ENCODE measurements at regions not wholly inside any gene's neighbourhood (a gene's known extent, or its start where the extent isn't known, plus 50 kb on each side); places are given as distances from the start of the nearest gene placed in this dataset.

GRCh38 chr11:92302770-92303169, 78.2 kb downstream of the FAT3 start (continued):
- TF ChIP-seq ETS1 (IDR thresholded peaks at IDR 0.05) (no peak), ZNF331 (CRISPR knock-in tag; IDR thresholded peaks at IDR 0.05; ENCODE audit: low read depth) (no peak), STAT1 (IDR thresholded peaks at IDR 0.05; ENCODE audit: unreplicated experiment) (no peak)

- Histone ChIP-seq H2AFZ (no peak overlapping the region), H3K36me3 (ENCODE audit: insufficient read depth) (no peaks in the 10 kb centered on the region), H3K4me3 (no peak overlapping the region), H3F3A (replicated peaks; ENCODE audit: low read depth) (no peaks in the 10 kb centered on the region; the same call in 1 of the 2 replicates), H3K27me3 (ENCODE audit: insufficient read depth) (no peaks in the 10 kb centered on the region), H3K79me2 (replicated peaks; ENCODE audit: insufficient read depth) (peaks cover 91% of the 10 kb centered on the region), H3K27ac (ENCODE audit: low read depth) (peak overlapping the region; percentile 61), H4K20me1 (replicated peaks; ENCODE audit: insufficient read depth) (no peaks in the 10 kb centered on the region), H3K9me2 (ENCODE audit: insufficient read depth) (0 out of 2 replicates have a peak, but pooled peaks cover 6% of the 10 kb centered on the region), H3K4me2 (peak overlapping the region; percentile 60), H3K4me1 (ENCODE audit: insufficient read depth) (peaks cover 88% of the 10 kb centered on the region)
- Mint-ChIP-seq H3K27me3 (ENCODE audit: insufficient read depth, low read depth, poor library complexity) (peaks cover 10% of the 10 kb centered on the region), H3K4me3 (no peak overlapping the region), H3K9me3 (no peaks in the 10 kb centered on the region), H3K4me1 (peaks cover 92% of the 10 kb centered on the region), H3K27ac (peak overlapping the region; percentile 76), H3K36me3 (ENCODE audit: low read depth) (no peaks in the 10 kb centered on the region; the same call in 2 of the 3 replicates)
- DNase-seq (ENCODE audit: low spot score) (no peak), ATAC-seq (no peak)
- TF ChIP-seq POLR2AphosphoS5 (IDR thresholded peaks at IDR 0.05; ENCODE audit: low read depth) (no peak), STAT1 (IDR thresholded peaks at IDR 0.05; ENCODE audit: unreplicated experiment) (no peak), ZNF331 (CRISPR knock-in tag; IDR thresholded peaks at IDR 0.05; ENCODE audit: low read depth) (no peak), ZNF114 (CRISPR knock-in tag; IDR thresholded peaks at IDR 0.05) (no peak), CREB1 (CRISPR knock-in tag; IDR thresholded peaks at IDR 0.05; ENCODE audit: low read depth) (no peak), JUNB (IDR thresholded peaks at IDR 0.05; ENCODE audit: unreplicated experiment) (no peak), EZH2phosphoT487 (IDR thresholded peaks at IDR 0.05; ENCODE audit: unreplicated experiment) (no peak), ETS1 (IDR thresholded peaks at IDR 0.05) (no peak)
- TF ChIP-seq, protein P1, sequence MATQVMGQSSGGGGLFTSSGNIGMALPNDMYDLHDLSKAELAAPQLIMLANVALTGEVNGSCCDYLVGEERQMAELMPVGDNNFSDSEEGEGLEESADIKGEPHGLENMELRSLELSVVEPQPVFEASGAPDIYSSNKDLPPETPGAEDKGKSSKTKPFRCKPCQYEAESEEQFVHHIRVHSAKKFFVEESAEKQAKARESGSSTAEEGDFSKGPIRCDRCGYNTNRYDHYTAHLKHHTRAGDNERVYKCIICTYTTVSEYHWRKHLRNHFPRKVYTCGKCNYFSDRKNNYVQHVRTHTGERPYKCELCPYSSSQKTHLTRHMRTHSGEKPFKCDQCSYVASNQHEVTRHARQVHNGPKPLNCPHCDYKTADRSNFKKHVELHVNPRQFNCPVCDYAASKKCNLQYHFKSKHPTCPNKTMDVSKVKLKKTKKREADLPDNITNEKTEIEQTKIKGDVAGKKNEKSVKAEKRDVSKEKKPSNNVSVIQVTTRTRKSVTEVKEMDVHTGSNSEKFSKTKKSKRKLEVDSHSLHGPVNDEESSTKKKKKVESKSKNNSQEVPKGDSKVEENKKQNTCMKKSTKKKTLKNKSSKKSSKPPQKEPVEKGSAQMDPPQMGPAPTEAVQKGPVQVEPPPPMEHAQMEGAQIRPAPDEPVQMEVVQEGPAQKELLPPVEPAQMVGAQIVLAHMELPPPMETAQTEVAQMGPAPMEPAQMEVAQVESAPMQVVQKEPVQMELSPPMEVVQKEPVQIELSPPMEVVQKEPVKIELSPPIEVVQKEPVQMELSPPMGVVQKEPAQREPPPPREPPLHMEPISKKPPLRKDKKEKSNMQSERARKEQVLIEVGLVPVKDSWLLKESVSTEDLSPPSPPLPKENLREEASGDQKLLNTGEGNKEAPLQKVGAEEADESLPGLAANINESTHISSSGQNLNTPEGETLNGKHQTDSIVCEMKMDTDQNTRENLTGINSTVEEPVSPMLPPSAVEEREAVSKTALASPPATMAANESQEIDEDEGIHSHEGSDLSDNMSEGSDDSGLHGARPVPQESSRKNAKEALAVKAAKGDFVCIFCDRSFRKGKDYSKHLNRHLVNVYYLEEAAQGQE (IDR thresholded peaks at IDR 0.05; ENCODE audit: unreplicated experiment): no peak
- TF ChIP-seq, protein P2, sequence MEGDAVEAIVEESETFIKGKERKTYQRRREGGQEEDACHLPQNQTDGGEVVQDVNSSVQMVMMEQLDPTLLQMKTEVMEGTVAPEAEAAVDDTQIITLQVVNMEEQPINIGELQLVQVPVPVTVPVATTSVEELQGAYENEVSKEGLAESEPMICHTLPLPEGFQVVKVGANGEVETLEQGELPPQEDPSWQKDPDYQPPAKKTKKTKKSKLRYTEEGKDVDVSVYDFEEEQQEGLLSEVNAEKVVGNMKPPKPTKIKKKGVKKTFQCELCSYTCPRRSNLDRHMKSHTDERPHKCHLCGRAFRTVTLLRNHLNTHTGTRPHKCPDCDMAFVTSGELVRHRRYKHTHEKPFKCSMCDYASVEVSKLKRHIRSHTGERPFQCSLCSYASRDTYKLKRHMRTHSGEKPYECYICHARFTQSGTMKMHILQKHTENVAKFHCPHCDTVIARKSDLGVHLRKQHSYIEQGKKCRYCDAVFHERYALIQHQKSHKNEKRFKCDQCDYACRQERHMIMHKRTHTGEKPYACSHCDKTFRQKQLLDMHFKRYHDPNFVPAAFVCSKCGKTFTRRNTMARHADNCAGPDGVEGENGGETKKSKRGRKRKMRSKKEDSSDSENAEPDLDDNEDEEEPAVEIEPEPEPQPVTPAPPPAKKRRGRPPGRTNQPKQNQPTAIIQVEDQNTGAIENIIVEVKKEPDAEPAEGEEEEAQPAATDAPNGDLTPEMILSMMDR (conservative IDR thresholded peaks at IDR 0.05; ENCODE audit: low read depth in 2 of 2): no peak
- TF ChIP-seq, protein P3, sequence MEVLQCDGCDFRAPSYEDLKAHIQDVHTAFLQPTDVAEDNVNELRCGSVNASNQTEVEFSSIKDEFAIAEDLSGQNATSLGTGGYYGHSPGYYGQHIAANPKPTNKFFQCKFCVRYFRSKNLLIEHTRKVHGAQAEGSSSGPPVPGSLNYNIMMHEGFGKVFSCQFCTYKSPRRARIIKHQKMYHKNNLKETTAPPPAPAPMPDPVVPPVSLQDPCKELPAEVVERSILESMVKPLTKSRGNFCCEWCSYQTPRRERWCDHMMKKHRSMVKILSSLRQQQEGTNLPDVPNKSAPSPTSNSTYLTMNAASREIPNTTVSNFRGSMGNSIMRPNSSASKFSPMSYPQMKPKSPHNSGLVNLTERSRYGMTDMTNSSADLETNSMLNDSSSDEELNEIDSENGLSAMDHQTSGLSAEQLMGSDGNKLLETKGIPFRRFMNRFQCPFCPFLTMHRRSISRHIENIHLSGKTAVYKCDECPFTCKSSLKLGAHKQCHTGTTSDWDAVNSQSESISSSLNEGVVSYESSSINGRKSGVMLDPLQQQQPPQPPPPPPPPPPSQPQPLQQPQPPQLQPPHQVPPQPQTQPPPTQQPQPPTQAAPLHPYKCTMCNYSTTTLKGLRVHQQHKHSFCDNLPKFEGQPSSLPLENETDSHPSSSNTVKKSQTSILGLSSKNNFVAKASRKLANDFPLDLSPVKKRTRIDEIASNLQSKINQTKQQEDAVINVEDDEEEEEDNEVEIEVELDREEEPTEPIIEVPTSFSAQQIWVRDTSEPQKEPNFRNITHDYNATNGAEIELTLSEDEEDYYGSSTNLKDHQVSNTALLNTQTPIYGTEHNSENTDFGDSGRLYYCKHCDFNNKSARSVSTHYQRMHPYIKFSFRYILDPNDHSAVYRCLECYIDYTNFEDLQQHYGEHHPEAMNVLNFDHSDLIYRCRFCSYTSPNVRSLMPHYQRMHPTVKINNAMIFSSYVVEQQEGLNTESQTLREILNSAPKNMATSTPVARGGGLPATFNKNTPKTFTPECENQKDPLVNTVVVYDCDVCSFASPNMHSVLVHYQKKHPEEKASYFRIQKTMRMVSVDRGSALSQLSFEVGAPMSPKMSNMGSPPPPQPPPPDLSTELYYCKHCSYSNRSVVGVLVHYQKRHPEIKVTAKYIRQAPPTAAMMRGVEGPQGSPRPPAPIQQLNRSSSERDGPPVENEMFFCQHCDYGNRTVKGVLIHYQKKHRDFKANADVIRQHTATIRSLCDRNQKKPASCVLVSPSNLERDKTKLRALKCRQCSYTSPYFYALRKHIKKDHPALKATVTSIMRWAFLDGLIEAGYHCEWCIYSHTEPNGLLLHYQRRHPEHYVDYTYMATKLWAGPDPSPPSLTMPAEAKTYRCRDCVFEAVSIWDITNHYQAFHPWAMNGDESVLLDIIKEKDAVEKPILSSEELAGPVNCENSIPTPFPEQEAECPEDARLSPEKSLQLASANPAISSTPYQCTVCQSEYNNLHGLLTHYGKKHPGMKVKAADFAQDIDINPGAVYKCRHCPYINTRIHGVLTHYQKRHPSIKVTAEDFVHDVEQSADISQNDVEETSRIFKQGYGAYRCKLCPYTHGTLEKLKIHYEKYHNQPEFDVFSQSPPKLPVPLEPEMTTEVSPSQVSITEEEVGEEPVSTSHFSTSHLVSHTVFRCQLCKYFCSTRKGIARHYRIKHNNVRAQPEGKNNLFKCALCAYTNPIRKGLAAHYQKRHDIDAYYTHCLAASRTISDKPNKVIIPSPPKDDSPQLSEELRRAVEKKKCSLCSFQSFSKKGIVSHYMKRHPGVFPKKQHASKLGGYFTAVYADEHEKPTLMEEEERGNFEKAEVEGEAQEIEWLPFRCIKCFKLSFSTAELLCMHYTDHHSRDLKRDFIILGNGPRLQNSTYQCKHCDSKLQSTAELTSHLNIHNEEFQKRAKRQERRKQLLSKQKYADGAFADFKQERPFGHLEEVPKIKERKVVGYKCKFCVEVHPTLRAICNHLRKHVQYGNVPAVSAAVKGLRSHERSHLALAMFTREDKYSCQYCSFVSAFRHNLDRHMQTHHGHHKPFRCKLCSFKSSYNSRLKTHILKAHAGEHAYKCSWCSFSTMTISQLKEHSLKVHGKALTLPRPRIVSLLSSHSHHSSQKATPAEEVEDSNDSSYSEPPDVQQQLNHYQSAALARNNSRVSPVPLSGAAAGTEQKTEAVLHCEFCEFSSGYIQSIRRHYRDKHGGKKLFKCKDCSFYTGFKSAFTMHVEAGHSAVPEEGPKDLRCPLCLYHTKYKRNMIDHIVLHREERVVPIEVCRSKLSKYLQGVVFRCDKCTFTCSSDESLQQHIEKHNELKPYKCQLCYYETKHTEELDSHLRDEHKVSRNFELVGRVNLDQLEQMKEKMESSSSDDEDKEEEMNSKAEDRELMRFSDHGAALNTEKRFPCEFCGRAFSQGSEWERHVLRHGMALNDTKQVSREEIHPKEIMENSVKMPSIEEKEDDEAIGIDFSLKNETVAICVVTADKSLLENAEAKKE (CRISPR knock-in tag; IDR thresholded peaks at IDR 0.05): no peak
Measured at GRCh38 chr11:92304271-92304670, 79.7 kb downstream of the FAT3 start.

Measured in GM23338 (cell line).